Thoracic aorta (tissue), 2 donors: ENCODE measurements at regions not wholly inside any gene's neighbourhood (a gene's known extent, or its start where the extent isn't known, plus 50 kb on each side); places are given as distances from the start of the nearest gene placed in this dataset.

Source experiments
- ATAC-seq: fragments of 150-250 bp; one replicate; pipeline ENCODE4 v1.8.0; 2017; ENCODE audit warnings: low read depth; ENCODE audit not compliant: insufficient number of reproducible peaks, low FRiP score
- DNase-seq: peaks from one replicate; pipeline ENCODE4 v3.0.0-alpha.2; 2020; ENCODE audit warnings: low spot score
- H3K27ac ChIP-seq, 2 donors: fragments of 200-600 bp; sonication (generic); 1 replicate in 1 of 2; 2 replicates in 1 of 2; pipeline ENCODE4 v1.5.1; 2016; ENCODE audit warnings: mild to moderate bottlenecking in 2 of 2, moderate library complexity in 2 of 2
- H3K27me3 ChIP-seq: fragments of 200-600 bp; sonication (generic); replicated peaks from 2 replicates; pipeline ENCODE4 v1.6.0; 2016; ENCODE audit warnings: mild to moderate bottlenecking; ENCODE audit not compliant: insufficient read depth
- H3K36me3 ChIP-seq: fragments of 200-600 bp; sonication (generic); one replicate; pipeline ENCODE4 v1.5.1; 2016
- H3K4me1 ChIP-seq, 2 donors: fragments of 200-600 bp; sonication (generic); 1 replicate in 1 of 2; 2 replicates in 1 of 2; pipeline versions ENCODE4 v1.5.1 to v1.6.0; 2016; ENCODE audit warnings: low read depth in 2 of 2, mild to moderate bottlenecking in 1 of 2; ENCODE audit not compliant: control insufficient read depth in 1 of 2
- H3K4me3 ChIP-seq: fragments of 200-600 bp; sonication (generic); 2 replicates; pipeline ENCODE4 v1.5.1; 2016; ENCODE audit warnings: mild to moderate bottlenecking
- H3K9me3 ChIP-seq: fragments of 200-600 bp; sonication (generic); 2 replicates; pipeline ENCODE4 v1.5.1; 2016
- CTCF ChIP-seq: fragments of 200-600 bp; sonication (generic); IDR thresholded peaks from one replicate; pipeline ENCODE4 v1.5.1; 2019; ENCODE audit warnings: antibody characterized with exemption

GRCh38 chr21:35843911-35844667, 216.2 kb downstream of the SETD4 start:
- DNase-seq (no peak), ATAC-seq (no peak)
- no peak for TF ChIP-seq CTCF
- Histone ChIP-seq H3K4me3 (no peak overlapping the region), H3K4me1 (peaks cover 5 to 24% of the 10 kb centered on the region in 2 donors), H3K27me3 (no peaks in the 10 kb centered on the region), H3K36me3 (no peaks in the 10 kb centered on the region), H3K27ac (no peak overlapping the region), H3K9me3 (no peaks in the 10 kb centered on the region)

- Histone ChIP-seq H3K4me1 (peaks cover 0 to 28% of the 10 kb centered on the region in 2 donors), H3K36me3 (no peaks in the 10 kb centered on the region)
Measured at GRCh38 chr21:35840949-35841348, 219.4 kb downstream of the SETD4 start.

GRCh38 chr21:35840197-35840799, 220.0 kb downstream of the SETD4 start:
- no peak for ATAC-seq
- H3K4me3 ChIP-seq = no peak overlapping the region
- no peaks in the 10 kb centered on the region for H3K36me3 ChIP-seq
- no peak overlapping the region for H3K27ac ChIP-seq
- no peaks in the 10 kb centered on the region for H3K27me3 ChIP-seq
- peak; percentile 17 for DNase-seq
- H3K9me3 ChIP-seq = no peaks in the 10 kb centered on the region
- peak; percentile 78 for TF ChIP-seq CTCF
- peaks cover 0 to 28% of the 10 kb centered on the region in 2 donors for H3K4me1 ChIP-seq

More at GRCh38 chr21:35840949-35841348, 219.4 kb downstream of the SETD4 start:
- no peak for ATAC-seq
- Histone ChIP-seq H3K27ac (no peak overlapping the region), H3K9me3 (no peaks in the 10 kb centered on the region), H3K4me3 (no peak overlapping the region), H3K27me3 (no peaks in the 10 kb centered on the region)
- no peak for DNase-seq
- TF ChIP-seq CTCF = no peak

GRCh38 chr21:35838987-35839763, 221.2 kb downstream of the SETD4 start:
- Histone ChIP-seq H3K4me3 (no peak overlapping the region), H3K36me3 (no peaks in the 10 kb centered on the region), H3K27me3 (no peaks in the 10 kb centered on the region), H3K4me1 (peaks cover 0 to 21% of the 10 kb centered on the region in 2 donors), H3K9me3 (no peaks in the 10 kb centered on the region), H3K27ac (no peak overlapping the region)
- no peak for TF ChIP-seq CTCF
- ATAC-seq (no peak), DNase-seq (no peak)

- no peak for TF ChIP-seq CTCF
- Histone ChIP-seq H3K27me3 (no peaks in the 10 kb centered on the region), H3K4me1 (peaks cover 0 to 16% of the 10 kb centered on the region in 2 donors), H3K36me3 (no peaks in the 10 kb centered on the region), H3K9me3 (no peaks in the 10 kb centered on the region), H3K27ac (no peak overlapping the region), H3K4me3 (no peak overlapping the region)
- ATAC-seq = no peak
- no peak for DNase-seq
Measured at GRCh38 chr21:35838350-35838749, 222.0 kb downstream of the SETD4 start.
